ENCODE measurements at regions not wholly inside any gene's neighbourhood (a gene's known extent, or its start where the extent isn't known, plus 50 kb on each side); places are given as distances from the start of the nearest gene placed in this dataset.

- no peak overlapping the region for H3K4me2 ChIP-seq (ENCODE audit: low read length)
- no peaks in the 10 kb centered on the region for H3K79me2 ChIP-seq (replicated peaks; ENCODE audit: insufficient read depth, low read length)
- no peaks in the 10 kb centered on the region for H3K27me3 ChIP-seq (ENCODE audit: insufficient read depth, low read depth, low read length)
- no peak for TF ChIP-seq MXI1 (conservative IDR thresholded peaks at IDR 0.05; ENCODE audit: poor library complexity, severe bottlenecking)
- no peak for TF ChIP-seq POLR2AphosphoS5 (IDR thresholded peaks at IDR 0.05)
- TF ChIP-seq REST (IDR thresholded peaks at IDR 0.05; ENCODE audit: borderline replicate concordance): no peak
- TF ChIP-seq, protein P1, sequence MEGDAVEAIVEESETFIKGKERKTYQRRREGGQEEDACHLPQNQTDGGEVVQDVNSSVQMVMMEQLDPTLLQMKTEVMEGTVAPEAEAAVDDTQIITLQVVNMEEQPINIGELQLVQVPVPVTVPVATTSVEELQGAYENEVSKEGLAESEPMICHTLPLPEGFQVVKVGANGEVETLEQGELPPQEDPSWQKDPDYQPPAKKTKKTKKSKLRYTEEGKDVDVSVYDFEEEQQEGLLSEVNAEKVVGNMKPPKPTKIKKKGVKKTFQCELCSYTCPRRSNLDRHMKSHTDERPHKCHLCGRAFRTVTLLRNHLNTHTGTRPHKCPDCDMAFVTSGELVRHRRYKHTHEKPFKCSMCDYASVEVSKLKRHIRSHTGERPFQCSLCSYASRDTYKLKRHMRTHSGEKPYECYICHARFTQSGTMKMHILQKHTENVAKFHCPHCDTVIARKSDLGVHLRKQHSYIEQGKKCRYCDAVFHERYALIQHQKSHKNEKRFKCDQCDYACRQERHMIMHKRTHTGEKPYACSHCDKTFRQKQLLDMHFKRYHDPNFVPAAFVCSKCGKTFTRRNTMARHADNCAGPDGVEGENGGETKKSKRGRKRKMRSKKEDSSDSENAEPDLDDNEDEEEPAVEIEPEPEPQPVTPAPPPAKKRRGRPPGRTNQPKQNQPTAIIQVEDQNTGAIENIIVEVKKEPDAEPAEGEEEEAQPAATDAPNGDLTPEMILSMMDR (IDR thresholded peaks at IDR 0.05; ENCODE audit: poor library complexity, severe bottlenecking): no peak
- no peak for TF ChIP-seq TAF1 (IDR thresholded peaks at IDR 0.05; ENCODE audit: low read depth)
- no peak for TF ChIP-seq EZH2 (IDR thresholded peaks at IDR 0.05; ENCODE audit: borderline replicate concordance, insufficient read depth, low read length, poor library complexity, severe bottlenecking)
- TF ChIP-seq EP300 (conservative IDR thresholded peaks at IDR 0.05; ENCODE audit: poor library complexity, severe bottlenecking): no peak
- no peak for TF ChIP-seq SMC3 (conservative IDR thresholded peaks at IDR 0.05; ENCODE audit: poor library complexity)
- TF ChIP-seq RAD21 (conservative IDR thresholded peaks at IDR 0.05): no peak
- H3K9ac ChIP-seq (ENCODE audit: low read length): no peak overlapping the region
- no peaks in the 10 kb centered on the region for H3K9me2 ChIP-seq (ENCODE audit: insufficient read depth, low read length)
- H3K27ac ChIP-seq (ENCODE audit: low read length): no peak overlapping the region
- no peak overlapping the region for H2AFZ ChIP-seq (ENCODE audit: low read depth, low read length)
- no peaks in the 10 kb centered on the region for H4K20me1 ChIP-seq (ENCODE audit: insufficient read depth)
- H3K4me3 ChIP-seq (ENCODE audit: low read length): no peak overlapping the region
- no peaks in the 10 kb centered on the region for H3K9me3 ChIP-seq (ENCODE audit: low read length)
- no peaks in the 10 kb centered on the region for H3F3A ChIP-seq (ENCODE audit: insufficient read depth, low read length, poor library complexity, severe bottlenecking)
- no peaks in the 10 kb centered on the region for H3K36me3 ChIP-seq (ENCODE audit: insufficient read depth, low read length)
These were observed 169.2 kb upstream of the SPATS2L start for GRCh38 chr2:200137271-200137670.

- Histone ChIP-seq H3K27me3 (ENCODE audit: insufficient read depth, low read depth, low read length) (no peaks in the 10 kb centered on the region), H3K79me2 (replicated peaks; ENCODE audit: insufficient read depth, low read length) (no peaks in the 10 kb centered on the region), H3K9me2 (ENCODE audit: insufficient read depth, low read length) (no peaks in the 10 kb centered on the region), H3K36me3 (ENCODE audit: insufficient read depth, low read length) (no peaks in the 10 kb centered on the region), H4K20me1 (ENCODE audit: insufficient read depth) (no peaks in the 10 kb centered on the region), H3K4me2 (ENCODE audit: low read length) (no peak overlapping the region), H3K27ac (ENCODE audit: low read length) (no peak overlapping the region), H3K9ac (ENCODE audit: low read length) (no peak overlapping the region), H3K9me3 (ENCODE audit: low read length) (no peaks in the 10 kb centered on the region), H3F3A (ENCODE audit: insufficient read depth, low read length, poor library complexity, severe bottlenecking) (no peaks in the 10 kb centered on the region), H3K4me3 (ENCODE audit: low read length) (no peak overlapping the region), H2AFZ (ENCODE audit: low read depth, low read length) (no peak overlapping the region)
- TF ChIP-seq EZH2 (IDR thresholded peaks at IDR 0.05; ENCODE audit: borderline replicate concordance, insufficient read depth, low read length, poor library complexity, severe bottlenecking) (no peak), RAD21 (conservative IDR thresholded peaks at IDR 0.05) (no peak), REST (IDR thresholded peaks at IDR 0.05; ENCODE audit: borderline replicate concordance) (no peak), SMC3 (conservative IDR thresholded peaks at IDR 0.05; ENCODE audit: poor library complexity) (no peak), POLR2AphosphoS5 (IDR thresholded peaks at IDR 0.05) (no peak), EP300 (conservative IDR thresholded peaks at IDR 0.05; ENCODE audit: poor library complexity, severe bottlenecking) (no peak), MXI1 (conservative IDR thresholded peaks at IDR 0.05; ENCODE audit: poor library complexity, severe bottlenecking) (no peak)
- TF ChIP-seq, protein P1 (IDR thresholded peaks at IDR 0.05; ENCODE audit: poor library complexity, severe bottlenecking): no peak
These were observed 168.8 kb upstream of the SPATS2L start for GRCh38 chr2:200137691-200138090.

Measured in neural cell (in vitro differentiated cells).